Neural progenitor cell (in vitro differentiated cells): ENCODE measurements at regions not wholly inside any gene's neighbourhood (a gene's known extent, or its start where the extent isn't known, plus 50 kb on each side); places are given as distances from the start of the nearest gene placed in this dataset.
A peak's percentile ranks its signal among the peaks of the same experiment; 100 is the strongest.

Source experiments
- DNase-seq: peaks from one replicate; pipeline ENCODE4 v3.0.0-alpha.2; 2016; ENCODE audit warnings: low spot score
- H2AFZ ChIP-seq: fragments of 200-600 bp; sonication (generic); replicated peaks from 2 replicates; pipeline ENCODE4 v1.6.1; 2016; ENCODE audit warnings: antibody characterized with exemption
- H3F3A ChIP-seq: fragments of 200-600 bp; sonication (generic); 2 replicates; pipeline ENCODE4 v1.6.1; 2016; ENCODE audit warnings: antibody characterized with exemption, low read depth
- H3K27ac ChIP-seq: fragments of 200-600 bp; sonication (generic); 2 replicates; pipeline ENCODE4 v1.5.1; 2016; ENCODE audit warnings: mild to moderate bottlenecking
- H3K27me3 ChIP-seq: fragments of 200-600 bp; sonication (generic); 2 replicates; pipeline ENCODE4 v1.6.1; 2016; ENCODE audit warnings: mild to moderate bottlenecking, moderate library complexity
- H3K36me3 ChIP-seq: fragments of 200-600 bp; sonication (generic); 2 replicates; pipeline ENCODE4 v1.5.1; 2016
- H3K4me1 ChIP-seq: fragments of 200-600 bp; sonication (generic); 2 replicates; pipeline ENCODE4 v1.6.1; 2016; ENCODE audit warnings: mixed run types
- H3K4me2 ChIP-seq: fragments of 200-600 bp; sonication (generic); 2 replicates; pipeline ENCODE4 v1.6.1; 2016
- H3K4me3 ChIP-seq: fragments of 200-600 bp; sonication (generic); 2 replicates; pipeline ENCODE4 v1.5.1; 2016
- H3K79me2 ChIP-seq: fragments of 200-600 bp; sonication (generic); 2 replicates; pipeline ENCODE4 v1.6.1; 2016; ENCODE audit warnings: low read depth
- H3K9ac ChIP-seq: fragments of 200-600 bp; sonication (generic); 2 replicates; pipeline ENCODE4 v1.6.1; 2016
- H3K9me3 ChIP-seq: fragments of 200-600 bp; sonication (generic); 2 replicates; pipeline ENCODE4 v1.5.1; 2016; ENCODE audit warnings: low read depth
- H4K20me1 ChIP-seq: fragments of 200-600 bp; sonication (generic); 2 replicates; pipeline ENCODE4 v1.6.1; 2016; ENCODE audit warnings: low read depth
- H3K27ac Mint-ChIP-seq: 3 replicates; pipeline ENCODE4 v1.8.0; 2021; ENCODE audit warnings: mixed read lengths
- H3K27me3 Mint-ChIP-seq: 2 replicates; pipeline ENCODE4 v1.8.0; 2022; ENCODE audit warnings: low read depth, mild to moderate bottlenecking, inconsistent platforms, moderate library complexity, mixed read lengths; ENCODE audit not compliant: insufficient read depth
- H3K36me3 Mint-ChIP-seq: 3 replicates; pipeline ENCODE4 v1.8.0; 2021; ENCODE audit warnings: mixed read lengths
- H3K4me1 Mint-ChIP-seq: 3 replicates; pipeline ENCODE4 v1.8.0; 2021; ENCODE audit warnings: mixed read lengths
- H3K4me3 Mint-ChIP-seq: 3 replicates; pipeline ENCODE4 v1.8.0; 2021; ENCODE audit warnings: mild to moderate bottlenecking, moderate library complexity, mixed read lengths
- H3K9me3 Mint-ChIP-seq: 3 replicates; pipeline ENCODE4 v1.8.0; 2020; ENCODE audit warnings: mixed read lengths
- CTCF ChIP-seq: fragments of 200-600 bp; sonication (generic); IDR thresholded peaks from 2 replicates; pipeline ENCODE4 v1.5.1; 2017; ENCODE audit warnings: antibody characterized with exemption, mild to moderate bottlenecking
- EZH2 ChIP-seq: fragments of 200-600 bp; sonication (generic); IDR thresholded peaks from 2 replicates; pipeline ENCODE4 v1.6.1; 2017; ENCODE audit warnings: antibody characterized with exemption, mild to moderate bottlenecking, moderate library complexity
- EZH2phosphoT487 ChIP-seq: fragments of 200-600 bp; sonication (generic); IDR thresholded peaks from 2 replicates; pipeline ENCODE4 v1.6.1; 2017; ENCODE audit warnings: antibody characterized with exemption

GRCh38 chr12:124372831-124373230 lies 77.9 kb downstream of the RFLNA start:
- no peaks in the 10 kb centered on the region for H3K36me3 ChIP-seq
- no peak overlapping the region for H2AFZ ChIP-seq
- no peak overlapping the region for H3K4me2 ChIP-seq
- peaks cover 9% of the 10 kb centered on the region for H4K20me1 ChIP-seq
- no peaks in the 10 kb centered on the region for H3K27me3 ChIP-seq
- H3K9ac ChIP-seq: no peak overlapping the region
- Mint-ChIP-seq H3K4me3 (no peak overlapping the region), H3K9me3 (no peaks in the 10 kb centered on the region), H3K27ac (no peak overlapping the region), H3K4me1 (no peaks in the 10 kb centered on the region), H3K36me3 (peaks cover 3% of the 10 kb centered on the region), H3K27me3 (peaks cover 4% of the 10 kb centered on the region)
- H3K4me1 ChIP-seq: no peaks in the 10 kb centered on the region
- no peaks in the 10 kb centered on the region for H3K79me2 ChIP-seq
- no peak overlapping the region for H3K4me3 ChIP-seq
- H3K9me3 ChIP-seq: no peaks in the 10 kb centered on the region
- H3K27ac ChIP-seq: no peak overlapping the region
- DNase-seq: no peak
- TF ChIP-seq CTCF (no peak), EZH2 (no peak), EZH2phosphoT487 (no peak)
- H3F3A ChIP-seq: no peaks in the 10 kb centered on the region

GRCh38 chr12:124371970-124372555 lies 77.2 kb downstream of the RFLNA start:
- Histone ChIP-seq H3K9me3 (no peaks in the 10 kb centered on the region), H3K36me3 (no peaks in the 10 kb centered on the region), H4K20me1 (peaks cover 9% of the 10 kb centered on the region), H3K4me2 (no peak overlapping the region), H3K4me3 (no peak overlapping the region), H3K4me1 (no peaks in the 10 kb centered on the region), H2AFZ (no peak overlapping the region), H3F3A (no peaks in the 10 kb centered on the region), H3K79me2 (no peaks in the 10 kb centered on the region), H3K27me3 (no peaks in the 10 kb centered on the region), H3K9ac (no peak overlapping the region), H3K27ac (no peak overlapping the region)
- no peak for DNase-seq
- peaks cover under 1% of the 10 kb centered on the region for H3K36me3 Mint-ChIP-seq
- H3K4me1 Mint-ChIP-seq: no peaks in the 10 kb centered on the region
- no peak overlapping the region for H3K4me3 Mint-ChIP-seq
- no peak overlapping the region for H3K27ac Mint-ChIP-seq
- H3K9me3 Mint-ChIP-seq: no peaks in the 10 kb centered on the region
- H3K27me3 Mint-ChIP-seq: peaks cover 4% of the 10 kb centered on the region
- TF ChIP-seq EZH2 (no peak), CTCF (peak; percentile 14), EZH2phosphoT487 (no peak)

GRCh38 chr12:124371366-124371765 lies 76.5 kb downstream of the RFLNA start:
- H3K4me1 ChIP-seq: no peaks in the 10 kb centered on the region
- TF ChIP-seq EZH2 (no peak), EZH2phosphoT487 (no peak), CTCF (no peak)
- H3K27me3 ChIP-seq: no peaks in the 10 kb centered on the region
- Mint-ChIP-seq H3K36me3 (no peaks in the 10 kb centered on the region), H3K27ac (no peak overlapping the region), H3K9me3 (no peaks in the 10 kb centered on the region), H3K4me3 (no peak overlapping the region), H3K4me1 (no peaks in the 10 kb centered on the region), H3K27me3 (peaks cover 2% of the 10 kb centered on the region)
- no peaks in the 10 kb centered on the region for H3K36me3 ChIP-seq
- no peak overlapping the region for H2AFZ ChIP-seq
- peaks cover 9% of the 10 kb centered on the region for H4K20me1 ChIP-seq
- H3K9ac ChIP-seq: no peak overlapping the region
- H3K79me2 ChIP-seq: no peaks in the 10 kb centered on the region
- no peaks in the 10 kb centered on the region for H3K9me3 ChIP-seq
- H3K4me3 ChIP-seq: no peak overlapping the region
- DNase-seq: no peak
- H3K4me2 ChIP-seq: no peak overlapping the region
- H3F3A ChIP-seq: no peaks in the 10 kb centered on the region
- no peak overlapping the region for H3K27ac ChIP-seq
